ENCODE measurements at regions not wholly inside any gene's neighbourhood (a gene's known extent, or its start where the extent isn't known, plus 50 kb on each side); places are given as distances from the start of the nearest gene placed in this dataset.

DNA sequence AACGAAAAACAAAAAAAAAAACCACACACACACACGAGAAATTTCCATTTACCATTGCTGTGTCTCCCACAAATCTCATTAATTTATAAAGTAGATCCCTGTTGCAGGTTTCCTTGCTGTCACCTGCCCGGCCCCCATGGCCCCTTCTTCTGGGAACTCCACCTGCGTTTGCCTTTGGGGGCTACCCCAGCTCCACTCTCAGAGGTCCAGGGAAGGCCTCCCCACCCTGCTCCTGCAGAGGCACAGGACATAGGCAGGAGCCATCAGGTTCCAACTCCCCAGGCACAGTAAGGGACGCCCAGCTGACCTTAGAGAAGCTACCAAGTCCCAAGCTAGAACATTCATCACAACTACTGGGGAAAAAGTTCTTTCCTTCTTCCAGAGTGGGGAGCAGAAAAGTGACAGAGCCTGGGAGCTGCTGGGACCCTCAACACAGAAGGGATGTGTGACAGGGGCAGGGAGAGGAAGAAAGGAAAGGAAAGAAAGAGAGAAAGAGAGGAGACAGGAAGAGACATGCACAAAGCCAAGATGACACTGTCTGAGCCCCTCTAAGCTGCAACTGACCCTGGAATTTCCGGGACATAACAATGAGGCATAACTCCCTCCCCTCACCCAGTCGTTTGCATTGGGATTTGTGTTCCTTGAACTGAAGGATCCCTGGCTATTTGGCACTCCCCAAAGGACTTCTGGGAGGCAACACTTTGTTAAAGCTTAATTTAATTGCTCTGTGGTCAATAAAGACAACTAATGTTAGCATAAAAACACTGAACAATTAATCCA, 175.7 kb downstream of the SHANK2 start:
- no peak for DNase-seq (ENCODE audit: low read depth, low spot score)

DNA sequence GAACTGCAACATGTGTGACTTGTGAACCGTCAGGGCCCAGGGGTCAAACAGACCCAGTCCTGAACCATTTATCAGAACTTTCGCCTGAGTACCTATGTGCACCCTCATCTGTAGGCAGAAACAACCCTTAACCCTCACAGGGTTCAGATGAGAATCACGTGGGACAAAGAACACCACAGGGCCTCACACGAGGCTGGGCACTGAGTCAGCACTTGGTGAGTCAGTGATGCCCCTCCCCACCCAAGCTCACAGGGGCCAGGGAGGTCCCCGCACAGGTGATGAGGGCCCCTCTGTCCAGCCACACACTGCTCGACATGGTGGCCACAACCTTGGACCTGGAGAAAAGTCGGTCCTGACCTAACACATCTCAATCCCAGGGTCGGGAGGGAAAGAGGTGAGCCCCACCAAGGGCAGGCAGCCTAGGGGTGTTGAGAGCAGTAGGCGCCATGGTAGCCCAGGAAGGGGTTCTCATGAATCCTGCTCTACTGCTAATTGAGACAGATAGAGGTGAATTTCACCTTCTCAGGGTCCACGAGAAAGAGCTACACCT, 176.4 kb downstream of the SHANK2 start:
- no peak for DNase-seq (ENCODE audit: low read depth, low spot score)

DNA sequence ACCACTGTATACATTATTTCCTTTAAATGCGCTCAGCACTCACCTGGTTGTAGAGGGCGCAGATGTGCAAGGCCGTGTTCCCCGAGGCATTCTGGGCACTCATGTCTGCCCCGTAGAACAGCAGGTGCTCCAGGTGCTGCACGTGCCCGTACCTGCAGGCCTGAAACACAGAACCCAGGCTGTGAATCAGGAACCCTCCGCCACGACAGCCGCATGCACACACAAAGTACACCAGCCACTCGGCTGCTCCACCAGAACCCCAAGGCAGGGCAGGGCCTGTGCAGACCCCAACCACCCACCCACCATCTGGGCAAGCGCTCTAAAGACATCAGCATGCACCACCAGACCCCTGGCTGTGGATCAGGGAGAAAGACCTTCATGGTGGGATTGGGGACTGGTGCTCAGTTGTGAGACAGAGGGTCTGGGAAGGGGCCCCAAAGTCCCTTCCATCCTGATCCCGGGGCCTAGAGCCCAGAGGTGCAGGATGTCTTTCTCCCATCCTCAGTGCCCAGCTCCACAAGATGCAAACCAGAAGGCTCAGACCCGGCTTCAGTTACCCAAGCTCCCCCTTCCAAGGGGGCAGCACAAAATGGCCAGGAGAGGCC, 177.2 kb downstream of the SHANK2 start:
- no peak for DNase-seq (ENCODE audit: low read depth, low spot score)

DNA sequence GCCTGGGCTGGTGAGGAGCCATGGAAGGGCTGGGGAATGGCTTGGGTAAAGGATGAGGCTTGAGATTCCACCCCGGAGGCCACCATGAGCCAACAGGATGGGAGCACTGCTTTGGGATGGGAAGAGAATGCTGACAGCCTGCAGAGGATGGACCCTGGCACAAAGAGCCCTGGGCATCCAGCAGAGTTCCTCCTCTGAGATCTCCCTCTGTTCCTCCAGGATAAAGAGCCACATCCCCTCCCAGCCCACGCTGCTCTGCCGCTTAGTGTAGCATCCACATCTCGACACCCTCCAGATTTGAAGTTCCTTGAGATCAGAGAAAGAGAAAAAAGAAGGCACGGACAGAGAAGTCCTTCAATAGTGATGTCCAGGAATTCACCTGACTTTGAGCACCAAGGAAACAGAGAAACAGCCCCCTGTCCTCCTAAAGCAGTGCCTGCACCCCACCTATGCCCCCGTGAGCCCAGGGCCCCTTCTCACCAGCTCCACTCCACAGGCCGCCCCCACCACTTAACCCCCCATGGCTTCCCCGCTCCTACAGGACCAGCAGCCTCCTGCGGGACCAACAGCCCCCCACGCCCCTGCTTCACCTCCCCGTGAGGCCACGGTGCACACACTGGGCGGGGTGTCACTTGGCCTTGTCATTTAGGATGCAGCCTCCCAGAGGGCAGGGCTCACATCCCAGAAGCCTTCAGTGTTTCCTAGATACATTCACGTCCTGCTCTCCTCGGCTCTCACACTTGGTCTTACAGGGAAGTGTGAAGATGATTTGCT, 180.5 kb downstream of the SHANK2 start:
- no peak for DNase-seq (ENCODE audit: low read depth, low spot score)

DNA sequence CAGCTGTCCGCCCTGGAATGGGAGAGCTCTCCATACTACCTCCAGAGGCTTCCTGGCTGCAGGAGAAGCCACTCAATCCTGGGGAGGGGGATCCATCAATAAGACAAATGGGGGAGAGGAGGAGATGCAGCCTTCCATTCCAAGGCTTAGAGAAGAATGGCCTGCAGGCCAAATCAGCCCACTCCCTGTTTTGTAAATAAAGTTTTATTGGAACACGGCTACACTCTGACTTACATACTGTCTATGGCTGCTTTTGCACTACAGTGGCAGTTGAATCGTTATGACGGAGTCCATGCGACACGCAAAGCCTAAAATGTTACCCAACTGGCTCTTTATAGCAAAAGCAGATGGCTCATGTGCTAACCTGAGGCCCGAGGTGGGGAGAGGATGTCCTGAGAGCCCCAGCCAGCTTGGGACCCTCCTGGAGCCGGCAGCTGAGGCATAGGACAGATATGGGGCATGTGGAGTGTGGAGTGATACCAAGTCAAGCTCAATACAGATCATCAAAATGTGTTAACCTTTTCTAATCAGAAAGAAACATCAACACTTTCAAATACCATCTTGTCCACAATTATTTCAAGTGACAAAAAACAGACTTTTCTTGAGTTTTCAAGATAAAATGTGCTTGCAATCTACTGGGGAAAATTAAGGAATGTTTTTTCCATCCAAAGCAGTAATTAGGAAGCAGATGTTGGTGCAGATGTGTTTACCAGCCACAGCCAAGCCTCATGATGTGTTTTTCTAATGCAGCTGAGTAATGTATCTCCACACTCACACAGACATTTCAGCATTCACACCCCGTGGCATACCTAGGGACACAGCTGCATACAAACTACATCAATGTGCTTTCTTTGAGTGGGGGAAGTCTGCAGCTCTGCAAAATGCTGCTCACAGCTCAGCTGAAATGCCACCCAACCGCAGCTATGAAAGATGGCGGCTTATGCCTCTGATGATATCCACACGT, 181.6 kb downstream of the SHANK2 start:
- no peak for DNase-seq (ENCODE audit: low read depth, low spot score)

DNA sequence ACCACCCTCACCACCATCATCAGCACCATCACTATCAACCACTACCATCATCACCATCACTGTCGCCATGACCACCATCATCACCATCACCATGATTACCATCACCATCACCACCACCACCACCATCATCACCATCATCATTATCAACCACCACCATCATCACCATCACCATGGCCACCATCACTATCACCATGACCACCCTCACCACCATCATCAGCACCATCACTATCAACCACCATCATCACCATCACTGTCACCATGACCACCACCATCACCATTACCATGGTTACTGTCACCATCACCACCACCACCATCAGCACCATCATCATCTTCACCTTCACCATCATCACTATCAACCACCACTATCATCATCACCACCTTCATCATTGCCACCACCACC, 183.4 kb downstream of the SHANK2 start:
- no peak for DNase-seq (ENCODE audit: low read depth, low spot score)

DNA sequence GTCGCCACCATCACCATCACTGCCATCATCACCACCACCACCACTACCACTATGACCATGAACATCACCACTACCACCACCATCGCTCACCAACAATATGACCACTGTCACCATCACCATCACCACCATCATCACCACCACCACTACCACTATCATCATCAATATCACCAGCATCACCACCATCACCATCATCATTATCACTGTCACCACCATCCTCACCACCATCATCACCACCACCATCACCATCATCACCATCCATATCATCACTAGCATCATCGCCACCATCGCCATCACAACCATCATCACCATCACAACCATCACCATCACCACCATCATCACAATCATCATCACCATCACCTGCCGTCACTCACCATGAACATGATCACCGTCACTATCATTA, 184.6 kb downstream of the SHANK2 start:
- DNase-seq (ENCODE audit: low read depth, low spot score), result no peak

DNA sequence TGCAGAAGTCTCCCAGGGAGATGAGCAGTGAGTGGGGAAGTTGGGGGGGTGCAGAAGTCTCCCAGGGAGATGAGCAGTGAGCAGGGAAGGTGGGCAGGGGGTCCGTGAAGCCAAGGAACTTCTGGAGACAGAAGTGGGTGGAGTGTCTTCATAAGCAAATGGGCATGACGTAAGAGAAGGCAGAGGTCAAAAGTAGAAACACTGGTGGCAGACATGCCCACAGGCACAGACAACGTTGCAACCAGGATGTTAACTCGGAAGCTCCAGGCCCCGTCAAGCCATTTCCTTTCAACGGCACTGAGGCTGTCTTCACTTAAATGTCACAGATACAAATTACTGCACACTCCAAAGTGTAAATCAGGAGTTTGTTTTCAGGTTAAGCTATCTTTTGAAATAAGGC, 186.1 kb downstream of the SHANK2 start:
- no peak for DNase-seq (ENCODE audit: low read depth, low spot score)

DNA sequence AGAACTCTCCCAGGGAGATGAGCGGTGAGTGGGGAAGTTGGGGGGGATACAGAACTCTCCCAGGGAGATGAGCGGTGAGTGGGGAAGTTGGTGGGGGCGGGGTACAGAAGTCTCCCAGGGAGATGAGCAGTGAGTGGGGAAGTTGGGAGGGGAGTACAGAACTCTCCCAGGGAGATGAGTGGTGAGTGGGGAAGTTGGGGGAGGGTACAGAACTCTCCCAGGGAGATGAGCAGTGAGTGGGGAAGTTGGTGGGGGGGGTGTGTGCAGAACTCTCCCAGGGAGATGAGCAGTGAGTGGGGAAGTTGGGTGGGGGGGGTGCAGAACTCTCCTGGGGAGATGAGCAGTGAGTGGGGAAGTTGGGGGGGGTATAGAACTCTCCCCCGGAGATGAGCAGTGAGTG, 186.5 kb downstream of the SHANK2 start:
- no peak for DNase-seq (ENCODE audit: low read depth, low spot score)

DNA sequence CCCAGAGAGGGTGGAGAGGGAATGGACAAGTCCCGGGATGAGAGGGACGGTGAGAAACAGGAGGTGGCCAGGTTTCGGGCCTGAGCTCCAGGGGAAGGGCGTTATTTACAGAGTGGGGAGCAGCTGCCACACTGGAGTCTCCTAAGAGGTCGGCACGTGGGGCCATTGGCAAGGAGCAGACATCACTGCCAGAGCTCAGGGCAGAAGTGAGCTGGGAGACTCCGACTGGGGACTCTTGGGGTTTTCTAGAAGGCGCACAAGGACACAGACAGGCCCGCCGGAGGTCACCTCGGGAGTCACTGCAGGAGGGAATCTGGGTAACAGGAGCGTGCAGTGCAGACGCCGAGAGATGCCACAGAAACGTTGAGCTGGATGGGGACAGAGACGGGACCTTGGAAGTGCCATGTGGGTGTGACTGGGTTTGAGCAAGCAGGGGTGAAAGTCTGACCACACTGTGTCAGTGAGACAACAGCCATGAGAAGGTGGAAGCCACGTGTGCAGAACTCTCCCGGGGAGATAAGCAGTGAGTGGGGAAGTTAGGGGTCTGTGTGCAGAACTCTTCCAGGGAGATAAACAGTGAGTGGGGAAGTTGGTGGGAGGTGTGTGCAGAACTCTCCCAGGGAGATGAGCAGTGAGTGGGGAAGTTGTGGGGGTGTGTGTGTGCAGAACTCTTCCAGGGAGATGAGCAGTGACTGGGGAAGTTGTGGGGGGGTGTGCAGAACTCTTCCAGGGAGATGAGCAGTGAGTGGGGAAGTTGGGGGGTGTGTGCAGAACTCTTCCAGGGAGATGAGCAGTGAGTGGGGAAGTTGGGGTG, 187.5 kb downstream of the SHANK2 start:
- no peak for DNase-seq (ENCODE audit: low read depth, low spot score)

DNA sequence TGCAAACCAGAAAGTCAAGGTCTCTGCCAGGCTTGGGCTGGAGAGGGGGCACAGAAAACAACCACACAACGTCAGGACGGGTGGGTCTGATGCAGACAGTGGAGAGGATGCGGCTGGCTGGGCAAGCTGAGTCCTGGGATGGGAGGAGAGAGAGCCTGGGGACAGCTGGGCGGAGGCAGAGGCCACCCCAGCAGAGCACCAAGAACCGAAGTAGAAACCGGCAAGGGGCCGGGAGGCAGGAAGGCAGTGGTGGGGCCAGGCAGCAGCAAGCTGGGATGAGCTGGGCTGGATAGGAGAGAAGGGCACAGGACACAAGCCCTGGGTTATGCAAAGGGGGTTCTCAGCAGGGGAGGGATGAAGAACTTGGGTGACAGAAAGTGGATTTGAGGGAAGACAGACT, 188.2 kb downstream of the SHANK2 start:
- DNase-seq (ENCODE audit: low read depth, low spot score), result no peak

DNA sequence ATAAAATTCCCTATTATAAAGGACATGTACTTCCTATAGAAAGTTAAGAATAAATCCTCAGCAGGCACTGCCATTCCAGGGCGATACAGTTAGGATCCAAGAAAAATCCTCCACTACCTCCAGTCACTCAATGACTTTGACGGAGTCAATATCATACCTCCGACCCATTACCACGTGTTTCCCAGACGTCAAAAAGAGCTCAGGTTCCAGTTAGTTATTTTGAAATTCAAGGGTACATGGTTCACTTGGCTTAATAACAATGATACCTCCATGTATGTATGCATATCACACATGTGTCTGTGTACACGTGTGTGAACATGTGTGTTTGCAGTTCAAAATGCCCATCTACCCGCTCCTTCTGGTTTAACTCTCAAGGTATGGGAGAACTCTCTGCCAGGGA, 189.2 kb downstream of the SHANK2 start:
- DNase-seq (ENCODE audit: low read depth, low spot score), result no peak

DNA sequence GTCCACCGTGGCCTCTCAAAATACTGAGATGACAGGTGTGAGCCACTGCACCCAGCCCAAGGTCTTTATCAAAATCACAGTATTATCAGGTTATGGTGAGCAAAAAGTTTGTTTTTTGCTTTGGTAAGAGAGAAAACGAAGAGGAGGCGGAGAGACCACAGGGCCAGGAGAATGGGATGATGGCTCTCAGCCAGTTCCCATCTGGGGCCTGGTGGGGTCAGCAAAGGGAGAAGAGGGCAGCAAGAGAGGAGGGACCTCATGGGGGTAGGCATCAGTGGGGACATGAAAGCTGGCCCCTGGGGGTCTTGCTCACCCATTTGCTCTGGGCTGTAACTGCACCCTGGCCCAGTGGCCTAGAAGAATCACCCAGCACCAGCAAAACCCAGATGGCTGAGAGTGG, 190.2 kb downstream of the SHANK2 start:
- DNase-seq (ENCODE audit: low read depth, low spot score), result no peak

DNA sequence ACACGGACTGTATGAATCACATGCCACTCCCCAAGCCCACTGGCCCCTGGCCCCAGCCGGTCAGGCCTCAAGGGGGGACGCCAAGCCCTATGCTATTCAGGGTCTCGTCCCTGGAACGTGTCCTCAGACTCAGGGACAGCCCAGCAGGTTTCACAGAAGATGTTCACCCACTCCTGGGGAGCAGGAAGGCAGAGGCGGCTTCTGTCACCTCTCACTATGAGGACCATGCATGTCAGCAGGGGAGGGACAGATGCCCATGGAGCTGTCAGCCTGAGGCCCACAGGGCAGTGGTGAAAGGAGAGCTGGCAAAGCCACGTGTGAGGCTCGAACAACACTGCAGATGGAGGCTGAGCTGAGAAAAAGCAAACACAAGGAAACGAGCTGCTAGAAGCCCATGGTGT, 192.0 kb downstream of the SHANK2 start:
- no peak for DNase-seq (ENCODE audit: low read depth, low spot score)

DNA sequence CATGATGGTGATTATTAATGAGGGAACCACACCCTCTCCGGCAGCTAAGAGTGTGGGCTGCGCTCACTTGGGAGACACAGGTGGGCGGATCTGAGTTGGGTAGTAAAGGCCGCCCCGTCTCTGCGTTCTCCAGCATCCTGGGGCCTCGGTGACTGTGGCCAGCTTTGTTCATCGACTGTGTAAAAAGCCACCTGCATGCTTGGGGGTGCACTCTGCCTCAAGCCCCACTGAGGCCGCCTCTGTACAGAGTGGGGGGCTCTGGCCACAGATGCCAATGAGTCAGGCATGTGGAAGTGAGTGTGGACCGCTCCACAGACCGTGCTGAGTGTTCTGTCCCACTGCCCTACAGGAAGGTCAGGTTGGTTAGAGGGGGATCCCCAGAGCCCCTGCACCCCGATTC, 192.7 kb downstream of the SHANK2 start:
- no peak for DNase-seq (ENCODE audit: low read depth, low spot score)

DNA sequence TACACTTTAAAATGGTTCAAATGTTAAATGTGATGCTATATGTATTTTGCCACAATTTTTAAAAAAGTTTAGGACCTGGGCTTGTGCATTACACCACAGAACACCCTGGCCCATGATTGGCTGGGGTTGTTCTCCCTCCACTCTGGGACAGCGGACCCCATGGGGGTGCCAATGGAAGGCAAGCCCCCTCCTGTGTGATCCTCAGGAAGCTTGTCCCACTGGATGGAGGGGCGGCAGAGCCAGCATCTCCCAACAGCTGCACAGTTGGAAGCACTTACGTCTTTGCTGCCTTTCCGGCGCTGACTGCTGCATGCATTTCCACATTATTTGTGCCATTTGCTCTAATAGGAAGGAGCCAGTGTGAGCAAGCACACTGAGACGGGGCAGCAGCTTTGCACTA, 196.5 kb downstream of the SHANK2 start:
- DNase-seq (ENCODE audit: low read depth, low spot score), result no peak
